GM19023 (cell line): ENCODE measurements at regions not wholly inside any gene's neighbourhood (a gene's known extent, or its start where the extent isn't known, plus 50 kb on each side); places are given as distances from the start of the nearest gene placed in this dataset.

ENCODE experiments used
- ATAC-seq: cut with Tn5 transposase; IDR thresholded peaks from one replicate; pipeline ENCODE4 v1.9.1; 2021; ENCODE audit warnings: mild to moderate bottlenecking, moderate library complexity; ENCODE audit not compliant: unreplicated experiment

GRCh38 chr16:85173981-85174751 is 61.9 kb upstream of the CIBAR2 start:
- ATAC-seq, result no peak

- no peak for ATAC-seq
These were observed 62.8 kb upstream of the CIBAR2 start for GRCh38 chr16:85174871-85175723.

- no peak for ATAC-seq
These were observed 63.5 kb upstream of the CIBAR2 start for GRCh38 chr16:85175724-85176233.

DNA sequence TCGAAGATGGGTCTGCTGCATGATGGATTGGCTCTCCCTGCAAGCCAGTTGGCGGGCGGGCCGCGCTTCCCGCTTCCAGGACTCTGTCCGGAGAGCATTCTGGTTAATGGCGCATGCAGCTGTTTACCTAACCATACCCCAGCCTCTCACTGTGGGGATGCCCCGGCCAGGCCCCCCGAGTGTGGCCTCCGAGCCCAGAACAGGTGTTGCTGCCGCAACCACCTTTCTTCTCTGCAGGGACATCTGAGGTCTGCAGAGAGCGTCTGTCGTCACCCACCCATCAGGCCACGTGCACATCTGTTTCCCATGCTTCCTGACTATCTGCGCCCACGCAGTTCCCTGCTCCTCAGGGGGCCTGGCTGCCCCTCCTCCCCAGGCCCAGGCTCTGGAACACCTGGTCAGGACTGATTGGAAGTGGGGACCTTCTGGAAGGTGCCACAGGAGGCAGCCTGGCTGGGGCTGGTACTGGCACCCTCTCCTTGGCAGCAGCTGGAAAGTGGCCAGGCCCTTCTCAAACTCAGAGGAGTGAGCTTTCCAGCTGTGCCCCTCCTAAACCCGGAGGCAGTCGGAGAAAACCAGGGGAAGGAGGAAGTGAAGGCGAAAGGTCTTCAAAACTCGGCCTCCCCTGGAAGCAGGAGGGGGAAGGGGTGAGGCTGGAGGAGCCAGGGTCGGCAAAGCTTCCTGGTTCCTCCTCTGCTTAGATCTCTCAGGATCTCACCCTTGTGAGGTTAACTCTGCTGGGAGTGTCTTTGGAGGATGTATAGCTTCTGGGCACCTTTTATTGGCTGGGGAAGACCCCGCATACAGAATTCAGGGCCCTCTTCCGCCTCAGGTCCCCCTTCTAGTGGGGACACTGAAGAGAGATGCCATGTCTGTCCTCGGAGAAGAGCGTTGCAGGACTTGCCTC is 64.5 kb upstream of the CIBAR2 start:
- no peak for ATAC-seq

GRCh38 chr16:85177448-85177846 is 65.2 kb upstream of the CIBAR2 start:
- no peak for ATAC-seq

GRCh38 chr16:85178006-85178591 is 65.8 kb upstream of the CIBAR2 start:
- ATAC-seq, result no peak

DNA sequence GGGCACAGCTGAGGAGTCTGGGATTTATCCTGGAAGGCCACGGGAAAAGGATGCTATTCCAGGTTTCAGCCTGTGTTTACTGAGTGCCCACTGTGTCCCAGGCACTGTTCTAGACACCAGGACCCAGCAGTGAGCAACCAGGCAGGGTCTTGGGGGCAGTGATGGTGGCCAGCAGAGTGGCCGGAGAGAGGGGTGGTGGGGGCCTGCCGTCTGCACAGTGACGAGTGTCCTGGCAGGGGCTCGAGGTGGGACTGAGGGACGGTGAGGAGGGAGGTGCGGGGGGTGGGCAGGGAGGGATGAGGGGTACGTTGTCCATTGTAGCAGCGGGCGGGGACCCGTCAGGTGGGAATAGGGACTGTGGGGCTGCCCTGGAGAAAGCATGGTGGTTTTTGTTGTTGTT is 66.3 kb upstream of the CIBAR2 start:
- ATAC-seq, result no peak

GRCh38 chr16:85179344-85180046 is 67.2 kb upstream of the CIBAR2 start:
- ATAC-seq, result no peak

DNA sequence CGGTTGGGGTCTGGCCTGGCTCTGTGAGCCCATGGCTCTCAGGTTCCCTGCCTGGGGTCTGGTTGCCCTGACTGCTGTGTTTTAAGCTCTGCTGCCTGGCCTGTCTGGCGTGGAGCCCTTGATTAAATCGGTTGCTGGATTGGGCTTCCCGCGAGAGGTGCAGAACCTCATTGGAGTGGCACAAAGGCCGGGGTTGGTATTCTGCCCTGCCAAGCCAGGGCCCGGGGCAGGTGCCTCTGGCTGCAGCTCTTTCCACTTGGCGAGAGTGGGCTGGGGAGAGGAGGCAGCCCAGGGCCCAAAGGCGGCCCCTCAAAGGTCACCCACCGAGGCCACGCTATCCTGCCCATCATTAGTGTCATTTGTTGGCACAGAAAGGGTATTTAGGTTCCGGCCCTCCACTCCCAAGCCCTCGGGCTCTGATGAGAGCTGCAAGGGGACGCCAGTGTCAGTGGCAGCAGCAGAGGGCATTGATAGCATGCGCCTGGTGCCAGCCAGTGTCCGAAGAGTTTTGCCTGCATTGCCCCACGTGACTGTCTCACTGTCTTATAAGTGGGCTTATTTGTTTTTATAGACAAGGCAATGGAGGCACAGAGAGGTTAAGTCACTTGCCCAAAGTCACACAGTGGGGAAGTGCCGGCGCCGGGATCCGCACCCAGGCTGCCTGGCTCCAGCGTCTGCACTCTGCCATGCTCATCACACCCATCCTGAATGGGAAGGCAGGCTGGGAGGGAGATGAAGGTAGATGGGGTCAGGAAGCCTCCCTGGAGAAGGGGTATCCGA is 68.0 kb upstream of the CIBAR2 start:
- no peak for ATAC-seq

GRCh38 chr16:85180827-85181738 is 68.8 kb upstream of the CIBAR2 start:
- ATAC-seq, result no peak

DNA sequence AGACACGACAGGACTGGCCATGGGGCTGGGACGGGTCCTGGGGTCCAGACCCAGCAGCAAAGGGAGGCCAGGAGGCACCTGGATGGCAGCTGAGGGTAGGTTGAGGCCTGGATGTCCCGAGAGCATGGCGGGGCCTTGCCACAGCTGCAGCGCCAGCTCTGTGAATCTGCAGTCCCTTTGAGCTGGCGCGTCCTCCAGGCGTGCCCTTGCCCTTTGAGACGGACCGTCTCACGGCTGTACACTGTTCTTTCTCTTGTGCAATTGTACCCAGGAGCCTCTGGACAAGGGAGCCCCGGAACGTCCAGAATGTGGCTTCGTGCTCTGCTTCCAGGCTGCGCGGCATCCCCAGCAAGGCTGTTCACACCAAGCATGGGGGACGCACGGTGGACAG is 69.5 kb upstream of the CIBAR2 start:
- ATAC-seq, result no peak

DNA sequence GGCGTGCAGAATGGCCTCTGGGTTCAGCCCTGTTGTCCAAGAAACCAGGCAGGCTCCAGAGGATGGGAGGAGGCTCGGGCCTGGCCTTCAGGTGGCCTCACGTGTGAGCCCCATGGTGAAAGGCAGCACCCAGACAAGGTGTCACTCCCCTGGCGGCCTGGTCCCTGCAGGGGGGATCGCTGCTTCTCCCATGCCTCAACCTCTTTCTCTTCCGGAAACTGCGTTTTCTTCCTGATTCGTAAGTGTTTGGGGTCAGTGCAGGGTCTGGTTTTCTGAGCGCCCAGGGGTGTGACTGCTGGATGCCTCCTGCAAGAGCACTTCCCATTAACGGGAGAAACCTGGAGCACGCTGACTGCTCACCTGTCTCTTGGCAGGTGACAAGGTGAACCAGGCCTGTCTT is 70.0 kb upstream of the CIBAR2 start:
- ATAC-seq, result no peak

DNA sequence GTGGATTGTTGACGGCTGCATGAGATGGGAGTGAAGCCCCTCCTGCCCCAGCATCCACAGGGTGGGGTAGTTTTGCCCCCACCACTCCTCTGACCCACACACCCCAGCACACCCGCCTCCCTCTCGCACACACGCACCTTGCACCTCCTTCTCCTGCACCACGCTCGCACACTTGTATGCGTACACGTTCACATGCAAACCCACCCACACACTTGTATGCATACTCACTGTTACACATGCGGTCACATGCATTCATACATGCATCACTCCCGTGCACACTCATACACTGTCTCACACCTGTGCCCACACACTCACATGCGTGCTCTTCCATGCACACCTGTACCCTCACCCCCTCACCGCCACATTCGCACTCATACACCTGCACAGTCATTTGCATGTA is 70.5 kb upstream of the CIBAR2 start:
- ATAC-seq, result no peak

DNA sequence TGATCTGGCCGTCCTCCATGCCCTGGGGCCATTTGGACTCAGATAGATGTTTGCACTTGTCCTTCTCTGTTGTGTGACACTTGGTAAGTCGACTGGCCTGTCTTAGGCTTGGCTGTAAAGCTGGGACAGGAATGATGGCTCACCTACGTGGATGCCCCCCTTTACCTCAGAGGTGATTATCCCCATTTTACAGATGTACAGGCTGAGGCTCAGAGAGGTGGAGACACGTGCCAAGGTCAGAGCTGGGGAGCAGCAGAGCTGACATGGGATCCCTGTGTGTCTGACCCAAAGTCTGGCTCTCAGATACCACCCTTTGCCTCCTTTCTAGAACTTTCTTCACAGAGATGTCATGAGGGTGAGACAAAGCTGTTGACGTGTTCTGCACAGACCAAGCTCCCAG is 71.3 kb upstream of the CIBAR2 start:
- no peak for ATAC-seq

DNA sequence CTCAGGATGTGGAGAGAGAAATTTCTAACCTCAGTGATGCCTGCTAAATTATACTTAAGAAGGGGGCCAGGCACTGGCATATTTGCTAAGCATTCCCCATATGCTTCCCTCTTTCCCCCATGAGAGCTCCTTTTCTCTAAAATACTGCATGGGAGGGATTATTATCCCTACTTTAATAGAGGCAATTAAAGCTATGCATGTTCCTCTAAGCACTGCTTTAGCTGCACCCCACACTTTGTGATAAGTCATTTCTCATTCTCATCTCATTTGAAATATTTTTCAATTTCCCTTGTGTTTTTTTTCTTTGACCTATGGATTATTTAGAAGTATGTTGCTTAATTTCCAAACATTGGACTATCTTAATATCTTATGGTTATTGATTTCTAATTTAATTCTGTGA is 72.1 kb upstream of the CIBAR2 start:
- ATAC-seq, result no peak

DNA sequence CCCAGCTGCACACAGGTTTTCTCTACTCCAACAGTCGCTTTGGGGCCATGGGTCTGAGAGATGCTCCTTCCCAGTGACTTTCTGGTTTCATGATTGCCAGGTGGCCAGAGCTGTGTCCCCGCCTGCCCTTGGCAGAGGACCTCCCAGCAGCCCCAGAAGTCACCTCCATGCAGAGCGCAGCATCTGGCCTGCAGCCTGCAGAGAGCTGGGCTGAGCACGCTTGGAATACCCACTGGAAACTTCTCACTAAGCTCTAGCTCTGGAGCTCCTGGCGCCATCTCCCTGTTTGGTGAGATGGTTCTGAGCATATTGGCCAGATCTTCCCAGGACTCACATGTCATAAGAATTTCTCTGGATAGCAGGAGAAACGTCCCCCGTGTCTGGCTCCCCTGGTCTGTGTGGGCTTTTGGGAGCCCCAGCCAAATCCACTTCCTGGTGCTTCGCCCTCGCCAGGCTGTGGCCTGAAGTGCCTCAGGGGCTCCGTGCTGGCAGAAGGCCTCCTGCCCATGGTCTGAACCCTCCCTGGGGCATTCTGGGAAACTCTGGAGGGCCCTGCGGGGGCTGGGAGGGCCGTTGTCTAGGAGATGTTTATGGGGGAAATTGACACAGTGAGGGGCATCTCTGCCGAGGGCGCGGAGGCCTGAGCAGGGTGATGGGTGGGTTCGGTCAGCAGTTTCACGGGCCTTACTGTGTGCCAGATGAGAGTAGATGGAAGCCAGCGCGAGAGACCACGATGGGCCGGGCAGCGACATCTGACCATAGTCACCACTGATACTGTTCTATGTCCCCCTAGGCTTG is 73.2 kb upstream of the CIBAR2 start:
- no peak for ATAC-seq

DNA sequence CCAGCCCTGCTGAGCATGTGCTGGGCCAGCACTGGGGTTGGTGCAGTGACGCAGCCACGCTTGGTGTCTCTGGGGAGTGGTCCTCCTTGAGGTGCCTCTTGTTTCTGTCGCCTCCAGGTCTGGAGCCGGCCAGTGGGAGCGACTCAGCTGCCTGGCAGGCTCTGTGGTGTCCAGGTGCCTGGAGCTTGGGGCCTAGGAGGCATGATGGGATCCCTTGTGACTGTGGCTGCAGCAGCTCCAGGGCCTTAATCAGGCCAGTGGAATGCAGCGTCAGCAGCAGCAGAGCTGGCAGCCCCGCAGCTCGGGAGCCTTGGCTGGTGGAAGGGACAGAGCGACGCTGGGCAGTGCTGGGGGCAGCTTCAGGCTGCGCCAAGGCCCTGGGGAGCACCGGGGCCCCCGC is 74.7 kb upstream of the CIBAR2 start:
- no peak for ATAC-seq
